ENCODE measurements at regions not wholly inside any gene's neighbourhood (a gene's known extent, or its start where the extent isn't known, plus 50 kb on each side); places are given as distances from the start of the nearest gene placed in this dataset.

DNA sequence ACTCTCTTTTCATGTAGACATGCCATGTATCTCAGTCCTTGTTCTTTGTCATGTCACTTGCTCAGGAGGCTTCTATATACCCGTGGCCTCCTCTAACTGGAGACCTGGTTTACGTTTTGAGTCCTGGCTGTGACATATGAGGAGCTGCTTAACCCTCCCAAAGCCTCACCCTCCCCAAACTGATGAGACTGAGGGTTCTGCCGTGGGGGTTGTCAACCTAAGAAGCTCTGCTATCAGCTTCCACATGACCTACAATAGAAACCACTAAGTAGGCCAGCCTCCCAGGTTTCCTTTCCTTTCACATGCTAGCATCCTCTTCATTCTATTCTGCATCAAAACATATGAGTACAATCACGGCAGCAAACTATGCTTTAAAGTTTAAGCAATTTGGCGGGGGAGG is 76.8 kb upstream of the WSCD2 start:
- TF ChIP-seq POLR2A (IDR thresholded peaks at IDR 0.05; ENCODE audit: low read length): no peak
- no peak for TF ChIP-seq GATA1 (IDR thresholded peaks at IDR 0.05; ENCODE audit: low read depth, low read length)
